Body of pancreas (tissue), 4 donors: ENCODE measurements at regions not wholly inside any gene's neighbourhood (a gene's known extent, or its start where the extent isn't known, plus 50 kb on each side); places are given as distances from the start of the nearest gene placed in this dataset.
"Not testable (repeated sequence)": the region's sequence is repeated elsewhere in the genome, so short reads cannot be mapped to it uniquely, and the experiment has no call there.

Experiments
- ATAC-seq: fragments of 150-250 bp; one replicate; pipeline ENCODE4 v1.9.1; 2016
- DNase-seq, 4 donors: peaks; one replicate each; pipeline ENCODE4 v3.0.0-alpha.2; 2019
- H3K27ac ChIP-seq, 4 donors: fragments of 200-600 bp; sonication (generic); 1 replicate in 3 of 4; 2 replicates in 1 of 4; pipeline versions ENCODE4 v1.5.1 to v1.6.1; 2016 to 2019; ENCODE audit warnings: mild to moderate bottlenecking in 1 of 4, mixed read lengths in 1 of 4, moderate library complexity in 1 of 4
- H3K27me3 ChIP-seq, 2 donors: fragments of 200-600 bp; sonication (generic); one replicate each; pipeline ENCODE4 v1.6.0; 2016; ENCODE audit warnings: mild to moderate bottlenecking in 1 of 2
- H3K36me3 ChIP-seq, 2 donors: fragments of 200-600 bp; sonication (generic); replicated peaks in 1 of 2; 2 replicates each; pipeline ENCODE4 v1.5.1; 2016; ENCODE audit warnings: low read depth in 2 of 2; ENCODE audit not compliant: insufficient read depth in 1 of 2
- H3K4me1 ChIP-seq: fragments of 200-600 bp; sonication (generic); one replicate; pipeline ENCODE4 v1.6.0; 2016
- H3K4me3 ChIP-seq, 2 donors: fragments of 200-600 bp; sonication (generic); 1 replicate in 1 of 2; 2 replicates in 1 of 2; pipeline ENCODE4 v1.5.1; 2016 to 2019
- H3K9me3 ChIP-seq, 3 donors: fragments of 200-600 bp; sonication (generic); 1 replicate in 2 of 3; 2 replicates in 1 of 3; pipeline ENCODE4 v1.5.1; 2016
- CTCF ChIP-seq, 7 experiments: fragments of 450-650 bp in 4 of 7; fragments of 200-600 bp in 3 of 7; sonication (generic) in 3 of 7; IDR thresholded peaks; one replicate each; pipeline ENCODE4 v1.5.1; 2016 to 2019; ENCODE audit warnings: antibody characterized with exemption in 7 of 7
- WGBS, 2 donors: methylation state at CpG; one replicate each; pipeline ENCODE4 v1.1.5; 2017; 5-methylcytosine and 5-hydroxymethylcytosine counted together
- intact Hi-C: fragments of 100-400 bp; cut with DNase I; formaldehyde crosslinking; loops from one replicate; pipeline ENCODE4 v1.15.1; 2023

GRCh38 chr9:42470577-42470976 is 287.1 kb downstream of the SPATA31A6 start:
- peak in 1 of 7 experiments; percentile 26 for TF ChIP-seq CTCF (IDR thresholded peaks at IDR 0.05)
- H3K4me3 ChIP-seq, intact Hi-C loops, H3K36me3 ChIP-seq, ATAC-seq, H3K9me3 ChIP-seq, H3K27me3 ChIP-seq, H3K27ac ChIP-seq, DNase-seq, H3K4me1 ChIP-seq: not testable (repeated sequence)
- WGBS, 2 donors = 42 to 71% methylated on average over 1 to 3 of the region's 3 CpGs

- H3K27ac ChIP-seq, H3K4me1 ChIP-seq, ATAC-seq, H3K4me3 ChIP-seq, intact Hi-C loops, H3K36me3 ChIP-seq, DNase-seq, H3K27me3 ChIP-seq, H3K9me3 ChIP-seq: not testable (repeated sequence)
- WGBS, 2 donors = 60 to 65% methylated on average over 1 of the region's 2 CpGs
Observed at GRCh38 chr9:42490989-42491388, 307.5 kb downstream of the SPATA31A6 start.

- intact Hi-C loops, ATAC-seq, DNase-seq: not testable (repeated sequence)
Observed at GRCh38 chr9:42502620-42503264, 319.3 kb downstream of the SPATA31A6 start.

GRCh38 chr9:42508111-42508510 is 324.7 kb downstream of the SPATA31A6 start:
- H3K27me3 ChIP-seq, H3K27ac ChIP-seq, H3K9me3 ChIP-seq, H3K36me3 ChIP-seq, ATAC-seq, DNase-seq, H3K4me3 ChIP-seq, H3K4me1 ChIP-seq, intact Hi-C loops: not testable (repeated sequence)
- WGBS, 2 donors = 27 to 28% methylated on average over 2 of the region's 2 CpGs

More at GRCh38 chr9:42502620-42503264, 319.3 kb downstream of the SPATA31A6 start:
- H3K36me3 ChIP-seq, H3K4me1 ChIP-seq, H3K27ac ChIP-seq, H3K27me3 ChIP-seq, H3K9me3 ChIP-seq, H3K4me3 ChIP-seq: not testable (repeated sequence)
- 71 to 87% methylated on average over 12 of the region's 12 CpGs for WGBS, 2 donors

- H3K27ac ChIP-seq, H3K9me3 ChIP-seq, H3K27me3 ChIP-seq, intact Hi-C loops, H3K4me1 ChIP-seq, ATAC-seq, H3K36me3 ChIP-seq, DNase-seq, H3K4me3 ChIP-seq: not testable (repeated sequence)
- WGBS, 2 donors = no CpG with 5 or more reads among the region's 2 CpGs
Observed at GRCh38 chr9:42513535-42513934, 330.1 kb downstream of the SPATA31A6 start.

- WGBS, 2 donors = 71% methylated on average over 13 of the region's 13 CpGs; no CpG with 5 or more reads in 1 of the 2 donors
Observed at GRCh38 chr9:42534325-42534983, 351.0 kb downstream of the SPATA31A6 start.

GRCh38 chr9:42534984-42535325 is 351.5 kb downstream of the SPATA31A6 start:
- H3K4me1 ChIP-seq, H3K27me3 ChIP-seq, H3K27ac ChIP-seq, intact Hi-C loops, H3K4me3 ChIP-seq, H3K9me3 ChIP-seq, ATAC-seq, H3K36me3 ChIP-seq: not testable (repeated sequence)
- 29 to 47% methylated on average over 6 of the region's 6 CpGs for WGBS, 2 donors
- DNase-seq = peak in 2 of 4 donors; percentile 3 to 9

More at GRCh38 chr9:42534325-42534983, 351.0 kb downstream of the SPATA31A6 start:
- intact Hi-C loops, H3K4me3 ChIP-seq, H3K9me3 ChIP-seq, ATAC-seq, H3K27ac ChIP-seq, H3K4me1 ChIP-seq, H3K27me3 ChIP-seq, DNase-seq, H3K36me3 ChIP-seq: not testable (repeated sequence)
